Left renal cortex interstitium (tissue), 4 donors: ENCODE measurements at regions not wholly inside any gene's neighbourhood (a gene's known extent, or its start where the extent isn't known, plus 50 kb on each side); places are given as distances from the start of the nearest gene placed in this dataset.

Experiments used
- DNase-seq, 4 donors: peaks; one replicate each; pipeline ENCODE4 v3.0.0-alpha.2; 2013; ENCODE audit warnings: low read depth in 4 of 4, low spot score in 2 of 4, missing footprints in 1 of 4

DNA sequence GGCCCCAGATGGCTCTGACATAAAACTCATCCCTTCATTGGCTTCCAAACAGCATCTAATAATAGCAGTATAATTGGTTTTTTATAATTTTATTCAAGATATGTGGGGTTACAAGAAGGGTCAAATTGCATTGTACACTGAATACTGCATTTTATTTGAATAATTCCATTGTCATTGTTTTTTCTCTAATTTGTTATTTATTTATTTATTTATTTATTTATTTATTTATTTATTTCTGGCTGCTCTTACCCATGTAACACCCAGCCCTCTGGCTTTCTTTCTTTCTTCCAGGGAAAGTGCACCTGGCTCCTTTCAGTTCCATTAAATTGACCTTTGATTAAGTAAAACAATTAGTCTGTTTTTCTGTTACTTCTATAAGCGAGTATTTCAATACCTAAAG is 210.1 kb downstream of the CDH9 start:
- no peak for DNase-seq

- DNase-seq: no peak
Observed at GRCh38 chr5:26813235-26813634, 225.2 kb downstream of the CDH9 start.

DNA sequence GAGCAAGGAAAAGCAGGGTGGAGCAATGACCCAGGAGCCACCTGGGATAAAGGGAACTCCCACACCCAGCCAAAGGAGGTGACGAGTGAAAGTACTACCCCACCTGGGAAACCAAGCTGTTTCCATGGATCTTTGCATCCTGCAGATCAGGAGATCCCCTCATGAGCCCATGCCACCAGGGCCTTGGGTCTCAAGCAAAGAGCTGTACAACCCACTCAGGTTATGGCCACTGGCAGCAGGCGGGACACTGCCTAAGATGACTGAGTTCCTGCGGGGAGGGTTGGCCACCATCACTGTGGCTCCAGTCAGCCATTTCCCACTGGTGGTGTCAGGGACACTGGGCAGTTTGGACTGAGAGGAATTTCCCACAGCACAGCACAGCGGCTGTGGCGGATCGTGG is 225.7 kb downstream of the CDH9 start:
- DNase-seq: no peak

- DNase-seq: no peak
Observed at GRCh38 chr5:26807231-26808199, 230.9 kb downstream of the CDH9 start.

- DNase-seq: no peak
Observed at GRCh38 chr5:26805076-26805475, 233.3 kb downstream of the CDH9 start.

DNA sequence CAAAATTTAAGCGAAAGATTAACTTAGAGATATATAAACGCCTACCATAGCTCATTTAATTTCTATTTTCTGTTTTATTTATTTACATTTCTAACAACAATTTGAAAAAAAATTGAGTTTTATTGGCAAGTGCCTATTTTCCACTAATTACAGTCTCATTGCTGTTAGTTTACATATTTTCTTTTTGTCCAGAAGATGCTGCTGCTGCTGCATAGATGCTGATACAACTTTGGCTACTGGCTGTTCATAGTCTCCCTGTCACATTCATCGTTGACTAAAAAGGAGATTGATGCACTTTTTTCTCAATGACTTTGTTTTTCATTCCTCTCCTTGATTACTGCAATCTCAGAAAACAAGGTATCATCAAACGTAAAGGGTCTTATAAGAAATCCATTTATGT is 235.4 kb downstream of the CDH9 start:
- DNase-seq: no peak

- DNase-seq: no peak
Observed at GRCh38 chr5:26791433-26791832, 247.0 kb downstream of the CDH9 start.

DNA sequence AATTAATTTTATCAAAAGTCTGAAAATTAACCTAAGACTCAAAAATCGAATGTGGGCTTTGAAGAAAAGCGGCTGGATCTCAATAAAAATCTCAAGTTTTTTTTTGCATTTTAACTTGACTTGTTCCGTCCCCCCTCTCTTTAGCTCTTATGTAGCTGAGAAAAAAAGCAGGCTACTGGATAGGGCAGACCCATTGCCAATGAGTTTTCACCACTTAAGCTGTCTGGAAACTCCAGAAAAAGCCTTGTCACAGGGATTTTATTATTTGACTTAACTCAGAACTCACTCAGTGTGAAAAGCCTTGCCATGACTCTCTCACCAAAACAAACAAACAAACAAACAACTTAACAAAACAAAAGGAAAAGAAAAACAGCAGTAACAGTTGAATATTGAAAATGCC is 247.4 kb downstream of the CDH9 start:
- DNase-seq: no peak

- DNase-seq: peak in 2 of 4 donors; percentile 10 to 14
Observed at GRCh38 chr5:26763215-26763614, 275.2 kb downstream of the CDH9 start.

DNA sequence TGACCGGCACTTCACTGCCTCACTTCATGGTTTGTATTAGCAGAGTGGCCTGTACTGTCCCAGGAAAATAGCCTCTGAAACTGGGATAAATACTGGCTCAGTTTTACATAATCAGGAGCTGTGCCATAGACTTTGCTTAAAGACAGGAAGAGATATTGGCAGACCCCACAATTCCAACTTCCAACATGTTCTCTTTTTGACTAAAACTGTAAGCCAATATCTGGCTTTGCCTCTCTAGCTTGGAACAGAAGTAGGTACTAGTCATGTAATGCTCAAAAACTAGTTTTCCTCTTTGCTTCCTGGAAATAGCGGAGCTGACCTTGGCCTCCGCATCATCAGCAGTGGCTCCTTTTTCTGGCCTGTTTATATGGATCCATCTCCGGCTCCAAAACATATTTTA is 276.9 kb downstream of the CDH9 start:
- no peak for DNase-seq

DNA sequence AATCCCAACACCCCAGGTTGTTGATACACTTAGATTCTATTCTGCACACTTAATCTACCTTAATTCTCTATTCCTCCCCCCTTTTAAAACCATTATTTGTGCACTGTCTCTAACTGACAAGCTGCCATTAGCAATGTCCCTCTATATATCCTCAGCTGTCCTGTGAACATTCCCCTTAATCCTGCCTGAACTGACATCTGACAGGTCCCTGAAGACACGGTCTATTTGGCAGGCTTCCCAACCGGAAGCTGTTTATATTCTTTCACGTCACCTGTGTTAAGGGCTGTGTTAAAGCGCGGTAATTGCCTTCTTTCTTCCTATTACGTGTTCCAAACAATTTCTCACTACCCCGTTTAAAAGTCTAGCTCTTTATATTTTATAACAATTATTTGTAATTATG is 277.3 kb downstream of the CDH9 start:
- DNase-seq: peak in 1 of 4 donors; percentile 6

- no peak for DNase-seq
Observed at GRCh38 chr5:26757941-26758340, 280.4 kb downstream of the CDH9 start.

DNA sequence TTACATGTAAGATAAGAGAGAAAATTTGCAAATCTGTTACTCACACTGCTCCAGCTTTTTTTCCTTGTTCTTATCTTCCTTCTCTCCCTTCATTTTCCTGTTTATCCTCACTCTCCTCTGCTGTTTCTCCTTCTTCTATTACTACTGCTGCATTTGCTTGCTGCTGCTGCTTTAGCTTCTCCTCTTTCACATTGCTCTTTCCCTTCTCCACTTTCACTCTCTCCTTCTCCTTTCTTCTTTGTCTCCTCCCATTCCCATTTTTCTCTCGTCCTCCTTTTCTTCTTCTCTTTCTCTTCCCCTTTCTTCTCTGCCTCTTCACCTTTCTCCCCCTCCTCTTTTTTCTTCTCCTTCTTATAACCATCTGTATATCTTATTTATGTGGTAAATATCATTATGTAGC is 288.6 kb downstream of the CDH9 start:
- DNase-seq: no peak

- DNase-seq: no peak
Observed at GRCh38 chr5:26740182-26740581, 298.2 kb downstream of the CDH9 start.

DNA sequence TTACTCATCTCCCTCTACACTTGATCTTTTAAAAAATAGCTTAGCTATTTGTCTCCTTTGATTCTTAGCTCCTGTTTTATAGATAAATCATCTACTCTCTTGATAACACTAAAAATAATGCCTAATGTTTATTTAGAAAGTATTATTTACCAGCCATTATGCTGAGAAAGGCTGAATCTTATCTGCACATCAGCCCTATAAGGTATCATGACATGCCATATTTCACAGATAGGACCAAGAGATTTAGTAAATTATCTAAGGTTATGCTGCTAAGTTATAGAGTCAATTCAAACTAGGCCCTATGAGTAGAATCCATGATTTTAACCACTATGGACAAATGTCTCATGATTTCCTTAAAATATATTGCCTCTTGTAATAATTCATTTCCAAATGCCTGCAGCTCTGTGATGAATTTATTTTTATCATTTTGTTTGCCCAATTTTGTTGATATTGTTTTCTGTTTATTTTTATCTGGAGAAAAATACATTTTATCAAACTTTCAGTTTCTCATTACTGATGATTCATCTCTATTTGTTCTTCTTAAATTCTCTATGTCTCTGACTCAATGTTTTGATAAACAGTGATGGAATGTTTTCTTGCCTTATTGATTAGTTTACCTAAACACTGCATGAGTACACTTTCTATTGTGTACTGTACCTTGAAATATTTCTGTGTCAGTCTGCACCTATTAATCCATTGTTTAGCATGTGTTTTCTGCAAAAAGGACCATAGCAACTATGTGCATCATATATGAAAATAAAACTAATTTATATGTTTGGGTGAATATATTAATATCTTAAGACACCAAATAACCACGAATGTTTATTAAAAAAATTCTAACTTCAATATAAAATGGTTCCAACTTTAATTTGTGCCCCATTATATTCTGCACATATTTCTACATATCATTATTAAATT is 300.8 kb downstream of the CDH9 start:
- no peak for DNase-seq

DNA sequence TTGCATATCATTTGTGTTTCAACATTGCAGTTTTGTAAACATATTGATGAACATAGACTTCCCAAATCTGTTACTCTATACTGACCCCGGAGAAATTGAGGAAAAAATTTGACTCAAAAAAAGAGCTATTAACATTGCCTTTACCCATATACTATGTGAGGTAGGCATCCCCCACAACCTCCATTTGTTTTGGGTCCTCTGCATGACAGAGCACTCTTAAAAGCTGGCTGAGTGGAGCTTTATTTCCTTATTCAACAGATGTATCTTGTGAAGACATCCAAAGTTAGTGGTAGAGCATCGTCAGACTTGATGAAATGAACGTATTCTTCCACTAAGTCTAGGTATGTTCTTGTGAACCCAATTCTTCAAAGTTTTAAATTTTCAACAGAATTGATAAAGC is 310.5 kb downstream of the CDH9 start:
- no peak for DNase-seq

- no peak for DNase-seq
Observed at GRCh38 chr5:26719803-26720202, 318.6 kb downstream of the CDH9 start.

- DNase-seq: peak in 2 of 4 donors; percentile 0 to 7
Observed at GRCh38 chr5:26700759-26701384, 337.5 kb downstream of the CDH9 start.

DNA sequence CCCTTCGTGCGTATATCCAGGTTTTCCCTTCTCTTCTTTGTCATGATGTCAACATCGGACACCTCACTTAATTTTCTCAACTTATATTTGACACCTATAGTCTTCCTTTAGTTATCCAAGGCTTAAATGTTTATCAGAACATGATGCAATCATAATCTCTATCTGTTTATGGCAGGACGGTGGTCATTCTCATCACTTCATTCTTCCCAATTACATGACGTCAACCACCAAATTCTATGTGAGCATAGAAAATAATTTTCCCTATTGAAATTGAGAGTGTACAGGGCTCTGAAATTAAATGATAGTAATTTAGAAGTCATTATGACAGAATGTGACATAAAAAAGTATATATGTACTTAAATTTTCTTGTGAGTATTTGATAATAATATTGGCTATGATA is 345.4 kb downstream of the CDH9 start:
- no peak for DNase-seq

DNA sequence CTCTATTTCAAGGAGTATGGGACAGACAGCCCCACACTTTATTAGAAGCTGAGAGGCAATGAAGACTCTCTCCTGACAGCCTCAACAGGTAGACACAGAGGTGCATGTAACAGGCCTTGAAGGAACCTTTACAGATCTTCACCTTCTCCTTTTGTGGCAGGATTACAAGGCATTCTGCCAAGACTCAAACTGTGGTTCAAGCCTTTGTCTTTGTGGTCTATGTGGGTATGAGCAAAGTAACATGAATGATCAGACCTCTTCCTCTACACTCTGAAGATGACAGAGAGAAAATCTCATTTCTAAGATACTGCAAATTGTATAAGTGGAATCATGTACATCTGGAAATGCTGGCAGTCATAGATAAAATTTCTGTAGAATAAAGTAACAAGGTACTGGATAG is 346.9 kb downstream of the CDH9 start:
- no peak for DNase-seq

GRCh38 chr5:26690511-26690910 is 347.9 kb downstream of the CDH9 start:
- DNase-seq: no peak
